ENCODE measurements at regions not wholly inside any gene's neighbourhood (a gene's known extent, or its start where the extent isn't known, plus 50 kb on each side); places are given as distances from the start of the nearest gene placed in this dataset.
A peak's percentile ranks its signal among the peaks of the same experiment; 100 is the strongest.
"Not testable (repeated sequence)": the region's sequence is repeated elsewhere in the genome, so short reads cannot be mapped to it uniquely, and the experiment has no call there.

DNA sequence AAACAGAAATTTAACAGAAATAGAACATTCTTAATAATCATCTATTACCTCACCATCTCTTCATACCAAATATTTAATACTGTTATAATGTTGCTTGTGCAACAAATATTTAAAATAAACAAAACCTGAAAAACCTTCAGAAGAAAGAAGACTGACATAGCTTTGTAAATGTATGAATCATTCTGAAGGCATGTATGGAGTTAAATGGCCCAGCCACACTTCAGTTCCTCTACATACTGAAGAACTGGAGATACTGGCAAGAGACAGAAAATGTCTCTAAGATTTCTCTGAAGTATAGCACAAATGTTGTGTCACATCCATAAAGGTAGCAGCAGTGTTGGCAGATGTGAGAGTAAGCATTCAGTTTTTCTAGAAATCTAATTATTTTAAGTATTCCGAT lies 275.3 kb upstream of the FGF13 start:
- intact Hi-C loops (cut with DNase I), result no loop called here
- no peak for DNase-seq
- no peaks in the 10 kb centered on the region for H3K27me3 ChIP-seq
- WGBS, 2 donors, result 97 to 100% methylated on average over 1 of the region's 1 CpG
- no peaks in the 10 kb centered on the region for H3K4me1 ChIP-seq
- no peaks in the 10 kb centered on the region for H3K36me3 ChIP-seq
- H3K9me3 ChIP-seq, result peaks cover 0 to 1% (median 0%) of the 10 kb centered on the region in 11 donors
- no peak overlapping the region for H3K4me3 ChIP-seq
- no peak for ATAC-seq
- no peak overlapping the region for H3K27ac ChIP-seq
- TF ChIP-seq, protein P1, sequence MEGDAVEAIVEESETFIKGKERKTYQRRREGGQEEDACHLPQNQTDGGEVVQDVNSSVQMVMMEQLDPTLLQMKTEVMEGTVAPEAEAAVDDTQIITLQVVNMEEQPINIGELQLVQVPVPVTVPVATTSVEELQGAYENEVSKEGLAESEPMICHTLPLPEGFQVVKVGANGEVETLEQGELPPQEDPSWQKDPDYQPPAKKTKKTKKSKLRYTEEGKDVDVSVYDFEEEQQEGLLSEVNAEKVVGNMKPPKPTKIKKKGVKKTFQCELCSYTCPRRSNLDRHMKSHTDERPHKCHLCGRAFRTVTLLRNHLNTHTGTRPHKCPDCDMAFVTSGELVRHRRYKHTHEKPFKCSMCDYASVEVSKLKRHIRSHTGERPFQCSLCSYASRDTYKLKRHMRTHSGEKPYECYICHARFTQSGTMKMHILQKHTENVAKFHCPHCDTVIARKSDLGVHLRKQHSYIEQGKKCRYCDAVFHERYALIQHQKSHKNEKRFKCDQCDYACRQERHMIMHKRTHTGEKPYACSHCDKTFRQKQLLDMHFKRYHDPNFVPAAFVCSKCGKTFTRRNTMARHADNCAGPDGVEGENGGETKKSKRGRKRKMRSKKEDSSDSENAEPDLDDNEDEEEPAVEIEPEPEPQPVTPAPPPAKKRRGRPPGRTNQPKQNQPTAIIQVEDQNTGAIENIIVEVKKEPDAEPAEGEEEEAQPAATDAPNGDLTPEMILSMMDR (IDR thresholded peaks at IDR 0.05), result no peak

DNA sequence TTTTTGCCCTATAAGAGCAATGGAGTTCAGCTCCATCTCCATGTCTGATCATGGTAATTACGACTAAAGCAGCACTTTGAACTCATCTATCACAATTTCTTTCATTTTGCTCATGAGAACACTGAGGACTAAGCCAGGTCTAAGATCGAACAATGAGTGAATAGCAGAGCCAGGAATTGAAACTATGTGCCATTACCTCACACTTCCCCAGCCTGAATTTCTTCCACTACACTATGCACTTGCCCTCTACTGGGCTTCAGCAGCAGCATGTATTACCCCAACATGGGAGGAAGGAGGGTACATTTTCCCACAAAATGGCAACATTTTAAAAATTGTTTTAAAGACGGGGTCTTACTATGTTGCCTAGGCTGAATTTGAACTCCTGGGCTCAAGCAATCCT lies 274.7 kb upstream of the FGF13 start:
- no peaks in the 10 kb centered on the region for H3K36me3 ChIP-seq
- TF ChIP-seq, protein P1 (IDR thresholded peaks at IDR 0.05), result no peak
- H3K4me3 ChIP-seq, result no peak overlapping the region
- H3K9me3 ChIP-seq, result no peaks in the 10 kb centered on the region
- H3K27ac ChIP-seq, result no peak overlapping the region
- DNase-seq (no peak), ATAC-seq (no peak)
- intact Hi-C loops (cut with DNase I), result no loop called here
- no peaks in the 10 kb centered on the region for H3K4me1 ChIP-seq
- no peaks in the 10 kb centered on the region for H3K27me3 ChIP-seq
- WGBS, 2 donors, result 72 to 74% methylated on average over 3 of the region's 3 CpGs

DNA sequence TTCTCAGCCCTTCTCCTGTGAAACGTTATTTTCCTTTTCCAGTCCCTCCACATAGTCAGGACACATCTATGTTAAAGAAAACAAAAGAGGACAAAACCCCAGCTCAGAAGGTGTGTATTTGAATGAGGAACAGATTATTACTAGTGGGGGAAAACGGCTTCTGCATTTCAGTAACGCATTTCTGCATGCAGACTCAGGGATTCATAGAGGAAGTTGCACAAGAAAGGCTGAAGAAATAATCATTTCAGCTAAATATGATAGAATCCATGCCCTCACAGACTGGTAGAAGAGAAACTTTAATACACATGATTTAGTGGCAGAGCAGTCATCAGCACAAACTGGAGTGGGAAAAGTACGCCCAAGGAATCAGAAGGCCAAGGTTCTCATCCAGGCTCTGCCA lies 270.8 kb upstream of the FGF13 start:
- Histone ChIP-seq H3K4me3 (no peak overlapping the region), H3K27me3 (peaks cover 0 to 6% (median 0%) of the 10 kb centered on the region in 7 donors), H3K36me3 (no peaks in the 10 kb centered on the region), H3K9me3 (no peaks in the 10 kb centered on the region), H3K27ac (peak overlapping the region in 1 of 10 donors; percentile 23), H3K4me1 (no peaks in the 10 kb centered on the region)
- TF ChIP-seq, protein P1 (IDR thresholded peaks at IDR 0.05), result no peak
- intact Hi-C loops (cut with DNase I), result no loop called here
- DNase-seq, result no peak
- 71 to 86% methylated on average over 4 of the region's 4 CpGs for WGBS, 2 donors
- no peak for ATAC-seq

DNA sequence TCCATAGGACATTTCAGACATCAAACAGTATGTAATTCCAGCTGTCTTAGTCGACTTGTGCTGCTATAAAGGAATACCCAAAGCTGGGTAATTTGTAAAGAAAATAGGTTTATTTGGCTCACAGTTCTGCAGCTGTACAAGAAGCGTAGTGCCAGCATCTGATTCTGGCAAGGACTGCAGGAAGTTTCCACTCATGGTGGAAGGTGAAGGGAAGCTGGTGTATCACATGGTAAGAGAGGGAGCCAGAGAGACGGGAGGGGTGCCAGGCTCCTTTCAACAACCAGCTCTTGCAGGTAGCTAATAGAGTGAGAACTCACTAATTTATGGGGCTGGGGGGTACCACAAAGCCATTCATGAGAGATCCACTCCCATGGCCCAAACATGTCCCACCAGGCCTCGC lies 253.0 kb upstream of the FGF13 start:
- intact Hi-C loops (cut with DNase I), result no loop called here
- Histone ChIP-seq H3K4me3 (no peak overlapping the region), H3K27me3 (no peaks in the 10 kb centered on the region), H3K36me3 (no peaks in the 10 kb centered on the region), H3K27ac (no peak overlapping the region), H3K4me1 (no peaks in the 10 kb centered on the region), H3K9me3 (no peaks in the 10 kb centered on the region)
- 62 to 67% methylated on average over 4 of the region's 4 CpGs for WGBS, 2 donors
- ATAC-seq (peak in 1 of 8 donors; percentile 45), DNase-seq (peak in 1 of 2 donors; percentile 2)
- TF ChIP-seq, protein P1 (IDR thresholded peaks at IDR 0.05), result no peak

- H3K4me3 ChIP-seq; ATAC-seq; H3K4me1 ChIP-seq; H3K9me3 ChIP-seq; DNase-seq; H3K36me3 ChIP-seq; intact Hi-C loops (cut with DNase I); H3K27me3 ChIP-seq; H3K27ac ChIP-seq: not testable (repeated sequence)
- 88 to 95% methylated on average over 3 of the region's 3 CpGs for WGBS, 2 donors
These were observed 250.9 kb upstream of the FGF13 start for GRCh38 chrX:138962419-138962818.

Data from heart right ventricle (tissue), 16 donors.